ENCODE measurements at regions not wholly inside any gene's neighbourhood (a gene's known extent, or its start where the extent isn't known, plus 50 kb on each side); places are given as distances from the start of the nearest gene placed in this dataset.

- no peak for TF ChIP-seq CTCF (IDR thresholded peaks at IDR 0.05 in 4 of 5, conservative IDR thresholded peaks at IDR 0.05 in 1 of 5)
- no peak for TF ChIP-seq POLR2A (IDR thresholded peaks at IDR 0.05)
Observed at GRCh38 chr18:67222887-67223286, 293.6 kb downstream of the DSEL start.

All from gastrocnemius medialis (tissue), 4 donors.